Activated naive CD4-positive, alpha-beta T cell treated with anti-CD3 and anti-CD28 coated beads, Interleukin-2, amount 50 U/mL, for 72 hours (primary cell): ENCODE measurements at regions not wholly inside any gene's neighbourhood (a gene's known extent, or its start where the extent isn't known, plus 50 kb on each side); places are given as distances from the start of the nearest gene placed in this dataset.

Experiments used
- ATAC-seq, 2 donors: fragments of 150-1000 bp; cut with Tn5 transposase; 2 replicates each; pipeline ENCODE4 v1.10.0; 2021; ENCODE audit warnings: mild to moderate bottlenecking in 2 of 2, moderate library complexity in 2 of 2
- DNase-seq, 2 donors: peaks; one replicate each; pipeline ENCODE4 v3.0.0; 2021 to 2022; ENCODE audit warnings: low spot score in 2 of 2
- H3K27ac Mint-ChIP-seq, 2 donors: one replicate each; pipeline ENCODE4 v1.8.0; 2022; ENCODE audit warnings: mild to moderate bottlenecking in 2 of 2, mixed read lengths in 2 of 2
- H3K36me3 Mint-ChIP-seq, 2 donors: one replicate each; pipeline ENCODE4 v1.8.0; 2022; ENCODE audit warnings: mixed read lengths in 2 of 2
- H3K9me3 Mint-ChIP-seq, 2 donors: one replicate each; pipeline ENCODE4 v1.8.0; 2022; ENCODE audit warnings: mixed read lengths in 2 of 2

GRCh38 chr15:87528873-87529272 lies 727.7 kb downstream of the NTRK3 start:
- DNase-seq, result no peak
- peaks cover 0 to 8% of the 10 kb centered on the region in 2 donors for H3K36me3 Mint-ChIP-seq
- peaks cover 8 to 14% of the 10 kb centered on the region in 2 donors for H3K9me3 Mint-ChIP-seq
- no peak overlapping the region for H3K27ac Mint-ChIP-seq
- no peak for ATAC-seq

GRCh38 chr15:87527875-87528274 lies 728.7 kb downstream of the NTRK3 start:
- DNase-seq (no peak), ATAC-seq (no peak)
- Mint-ChIP-seq H3K36me3 (no peaks in the 10 kb centered on the region), H3K27ac (no peak overlapping the region), H3K9me3 (peaks cover 0 to 7% of the 10 kb centered on the region in 2 donors)

- DNase-seq (no peak), ATAC-seq (no peak)
- peaks cover 0 to 7% of the 10 kb centered on the region in 2 donors for H3K9me3 Mint-ChIP-seq
- H3K27ac Mint-ChIP-seq, result no peak overlapping the region
- H3K36me3 Mint-ChIP-seq, result no peaks in the 10 kb centered on the region
These were observed 729.1 kb downstream of the NTRK3 start for GRCh38 chr15:87527416-87527815.

GRCh38 chr15:87523516-87523915 lies 733.0 kb downstream of the NTRK3 start:
- Mint-ChIP-seq H3K36me3 (no peaks in the 10 kb centered on the region), H3K27ac (no peak overlapping the region), H3K9me3 (peaks cover 0 to 4% of the 10 kb centered on the region in 2 donors)
- no peak for DNase-seq
- ATAC-seq, result no peak

GRCh38 chr15:87522997-87523396 lies 733.5 kb downstream of the NTRK3 start:
- Mint-ChIP-seq H3K36me3 (no peaks in the 10 kb centered on the region), H3K9me3 (peaks cover 0 to 4% of the 10 kb centered on the region in 2 donors), H3K27ac (no peak overlapping the region)
- DNase-seq, result no peak
- ATAC-seq, result no peak

GRCh38 chr15:87518957-87519356 lies 737.6 kb downstream of the NTRK3 start:
- no peak for DNase-seq

GRCh38 chr15:87508086-87508485 lies 748.5 kb downstream of the NTRK3 start:
- Mint-ChIP-seq H3K9me3 (peaks cover 4 to 10% of the 10 kb centered on the region in 2 donors), H3K36me3 (peaks cover 0 to 6% of the 10 kb centered on the region in 2 donors), H3K27ac (no peak overlapping the region)
- ATAC-seq (no peak), DNase-seq (no peak)

More at GRCh38 chr15:87518957-87519356, 737.6 kb downstream of the NTRK3 start:
- H3K9me3 Mint-ChIP-seq, result no peaks in the 10 kb centered on the region
- no peaks in the 10 kb centered on the region for H3K36me3 Mint-ChIP-seq
- no peak for ATAC-seq
- no peak overlapping the region for H3K27ac Mint-ChIP-seq

GRCh38 chr15:87502173-87502572 lies 754.4 kb downstream of the NTRK3 start:
- ATAC-seq (no peak), DNase-seq (no peak)
- H3K36me3 Mint-ChIP-seq, result no peaks in the 10 kb centered on the region
- no peak overlapping the region for H3K27ac Mint-ChIP-seq
- H3K9me3 Mint-ChIP-seq, result peaks cover 0 to 3% of the 10 kb centered on the region in 2 donors

- H3K27ac Mint-ChIP-seq, result no peak overlapping the region
- H3K9me3 Mint-ChIP-seq, result peaks cover 4 to 5% of the 10 kb centered on the region in 2 donors
- H3K36me3 Mint-ChIP-seq, result peaks cover 0 to 10% of the 10 kb centered on the region in 2 donors
- no peak for ATAC-seq
- DNase-seq, result no peak
These were observed 756.3 kb downstream of the NTRK3 start for GRCh38 chr15:87500240-87500639.

GRCh38 chr15:87498560-87498959 lies 758.0 kb downstream of the NTRK3 start:
- no peak for DNase-seq
- ATAC-seq, result no peak
- H3K9me3 Mint-ChIP-seq, result peaks cover 5 to 6% of the 10 kb centered on the region in 2 donors
- H3K27ac Mint-ChIP-seq, result no peak overlapping the region
- H3K36me3 Mint-ChIP-seq, result peaks cover 0 to 10% of the 10 kb centered on the region in 2 donors

- H3K27ac Mint-ChIP-seq, result no peak overlapping the region
- DNase-seq (no peak), ATAC-seq (no peak)
- H3K9me3 Mint-ChIP-seq, result peaks cover 6 to 11% of the 10 kb centered on the region in 2 donors
- peaks cover 0 to 10% of the 10 kb centered on the region in 2 donors for H3K36me3 Mint-ChIP-seq
These were observed 759.7 kb downstream of the NTRK3 start for GRCh38 chr15:87496795-87497194.

- no peak for ATAC-seq
- DNase-seq, result no peak
- Mint-ChIP-seq H3K9me3 (peaks cover 6 to 15% of the 10 kb centered on the region in 2 donors), H3K36me3 (peaks cover 0 to 10% of the 10 kb centered on the region in 2 donors), H3K27ac (peak overlapping the region in 1 of 2 donors; percentile 41)
These were observed 760.4 kb downstream of the NTRK3 start for GRCh38 chr15:87496109-87496508.

GRCh38 chr15:87493803-87494202 lies 762.7 kb downstream of the NTRK3 start:
- ATAC-seq (no peak), DNase-seq (no peak)
- H3K27ac Mint-ChIP-seq, result no peak overlapping the region
- H3K36me3 Mint-ChIP-seq, result peaks cover 0 to 10% of the 10 kb centered on the region in 2 donors
- peaks cover 6 to 15% of the 10 kb centered on the region in 2 donors for H3K9me3 Mint-ChIP-seq

- peaks cover 6 to 15% of the 10 kb centered on the region in 2 donors for H3K9me3 Mint-ChIP-seq
- no peak for DNase-seq
These were observed 764.2 kb downstream of the NTRK3 start for GRCh38 chr15:87492321-87492720.

GRCh38 chr15:87490666-87491065 lies 765.9 kb downstream of the NTRK3 start:
- ATAC-seq, result no peak
- H3K9me3 Mint-ChIP-seq, result peaks cover 6 to 14% of the 10 kb centered on the region in 2 donors
- peaks cover 0 to 4% of the 10 kb centered on the region in 2 donors for H3K36me3 Mint-ChIP-seq
- DNase-seq, result no peak
- no peak overlapping the region for H3K27ac Mint-ChIP-seq

More at GRCh38 chr15:87492321-87492720, 764.2 kb downstream of the NTRK3 start:
- ATAC-seq, result no peak
- Mint-ChIP-seq H3K27ac (no peak overlapping the region), H3K36me3 (peaks cover 0 to 10% of the 10 kb centered on the region in 2 donors)

GRCh38 chr15:87489902-87490665 lies 766.5 kb downstream of the NTRK3 start:
- no peaks in the 10 kb centered on the region for H3K36me3 Mint-ChIP-seq
- no peak overlapping the region for H3K27ac Mint-ChIP-seq
- H3K9me3 Mint-ChIP-seq, result peaks cover 0 to 10% of the 10 kb centered on the region in 2 donors
- DNase-seq, result no peak
- ATAC-seq, result no peak

GRCh38 chr15:87489456-87489855 lies 767.1 kb downstream of the NTRK3 start:
- Mint-ChIP-seq H3K9me3 (peaks cover 0 to 10% of the 10 kb centered on the region in 2 donors), H3K27ac (no peak overlapping the region), H3K36me3 (no peaks in the 10 kb centered on the region)
- ATAC-seq (no peak), DNase-seq (no peak)

GRCh38 chr15:87487484-87487883 lies 769.1 kb downstream of the NTRK3 start:
- ATAC-seq (no peak), DNase-seq (no peak)
- Mint-ChIP-seq H3K9me3 (peaks cover 0 to 10% of the 10 kb centered on the region in 2 donors), H3K36me3 (no peaks in the 10 kb centered on the region), H3K27ac (no peak overlapping the region)
